Endothelial cell of umbilical vein (primary cell): ENCODE measurements at regions not wholly inside any gene's neighbourhood (a gene's known extent, or its start where the extent isn't known, plus 50 kb on each side); places are given as distances from the start of the nearest gene placed in this dataset.

Experiments
- BruUV-seq: library from RNA; stranded (reverse); fragments of 400-500 nt; replicated peaks from 2 replicates; lab custom pipeline; 2021; lab: Mats Ljungman, UMichigan
- CTCF ChIA-PET: fragments of 300-600, 350-600 bp; sonication (Branson Sonifier 250); formaldehyde crosslinking; loops from one replicate; lab custom pipeline; 2021; ENCODE audit warnings: antibody characterized with exemption, inconsistent platforms; lab: Charles Lee
- POLR2A ChIA-PET: fragments of 300-600, 350-600 bp; sonication (Branson Sonifier 250); formaldehyde crosslinking; loops from one replicate; lab custom pipeline; 2021; ENCODE audit warnings: antibody characterized with exemption, inconsistent platforms; lab: Charles Lee
- DNase-seq: peaks from one replicate; pipeline ENCODE4 v3.0.0-alpha.2; 2011; ENCODE audit warnings: low read depth, low spot score
- FAIRE-seq: peaks from 2 replicates; lab custom pipeline; 2011; peaks lifted over from hg19 to GRCh38; lab: Jason Lieb, UNC
- H2AFZ ChIP-seq: 2 replicates; pipeline ENCODE4 v1.6.0; 2012; ENCODE audit warnings: low read depth, low read length, control low read depth, inconsistent platforms
- H3K27ac ChIP-seq: 2 replicates; pipeline ENCODE4 v1.5.1; 2011; ENCODE audit warnings: low read depth, mild to moderate bottlenecking, control low read depth, low read length, moderate library complexity; ENCODE audit not compliant: insufficient read depth
- H3K27me3 ChIP-seq, 2 experiments: 2 replicates each; pipeline versions ENCODE4 v1.6.0 to v1.6.1; 2011; ENCODE audit warnings: low read length in 2 of 2, mixed read lengths in 1 of 2; ENCODE audit not compliant: control insufficient read depth in 2 of 2, insufficient read depth in 2 of 2
- H3K36me3 ChIP-seq, 2 experiments: 2 replicates in 1 of 2; 3 replicates in 1 of 2; pipeline ENCODE4 v1.5.1; 2011; ENCODE audit warnings: low read length in 2 of 2, mild to moderate bottlenecking in 1 of 2, moderate library complexity in 1 of 2; ENCODE audit not compliant: control insufficient read depth in 2 of 2, insufficient read depth in 2 of 2; ENCODE audit errors: extremely low read depth in 1 of 2
- H3K4me1 ChIP-seq: 3 replicates; pipeline ENCODE4 v1.5.1; 2011; ENCODE audit warnings: mild to moderate bottlenecking, low read length; ENCODE audit not compliant: control insufficient read depth, insufficient read depth; ENCODE audit errors: extremely low read depth
- H3K4me2 ChIP-seq: 2 replicates; pipeline ENCODE4 v1.6.1; 2011; ENCODE audit warnings: low read length, control low read depth, mixed read lengths; ENCODE audit not compliant: insufficient read depth
- H3K4me3 ChIP-seq, 3 experiments: fragments of 200-600 bp in 1 of 3; sonication (generic), shearing (Covaris generic) in 1 of 3; replicated peaks in 1 of 3; 2 replicates each; pipeline ENCODE4 v1.5.1; 2011 to 2016; ENCODE audit warnings: control low read depth in 3 of 3, low read length in 3 of 3, mild to moderate bottlenecking in 2 of 3, inconsistent platforms in 1 of 3, low read depth in 1 of 3, moderate library complexity in 1 of 3; ENCODE audit not compliant: insufficient read depth in 1 of 3
- H3K79me2 ChIP-seq: 2 replicates; pipeline ENCODE4 v1.6.0; 2012; ENCODE audit warnings: low read length, inconsistent platforms; ENCODE audit not compliant: control insufficient read depth, insufficient read depth
- H3K9ac ChIP-seq: replicated peaks from 2 replicates; pipeline ENCODE3; 2011; ENCODE audit warnings: low read length, control low read depth; ENCODE audit not compliant: insufficient read depth; ENCODE audit errors: extremely low read depth
- H3K9me1 ChIP-seq: replicated peaks from 3 replicates; pipeline ENCODE4 v1.6.0; 2011; ENCODE audit warnings: mild to moderate bottlenecking, low read length; ENCODE audit not compliant: control insufficient read depth, insufficient read depth; ENCODE audit errors: extremely low read depth
- H3K9me3 ChIP-seq: replicated peaks from 2 replicates; pipeline ENCODE4 v1.5.1; 2012; ENCODE audit warnings: low read length, inconsistent platforms; ENCODE audit not compliant: control insufficient read depth, insufficient read depth
- H4K20me1 ChIP-seq: replicated peaks from 2 replicates; pipeline ENCODE3; 2011; ENCODE audit warnings: mild to moderate bottlenecking, low read length; ENCODE audit not compliant: control insufficient read depth, insufficient read depth; ENCODE audit errors: extremely low read depth
- EZH2 ChIP-seq: IDR thresholded peaks from 2 replicates; pipeline ENCODE4 v1.6.1; 2012; ENCODE audit warnings: borderline replicate concordance, low read depth, mild to moderate bottlenecking, moderate library complexity, low read length, inconsistent platforms; ENCODE audit not compliant: severe bottlenecking
- FOS ChIP-seq: IDR thresholded peaks from 2 replicates; pipeline ENCODE4 v1.6.1; 2011; ENCODE audit warnings: mild to moderate bottlenecking, low read length, moderate library complexity, borderline replicate concordance; ENCODE audit not compliant: insufficient read depth
- GATA2 ChIP-seq: IDR thresholded peaks from 2 replicates; pipeline ENCODE4 v1.7.0; 2011; ENCODE audit warnings: low read depth, mild to moderate bottlenecking, moderate library complexity, mixed read lengths, low read length; ENCODE audit not compliant: insufficient read length, insufficient read depth
- JUN ChIP-seq: IDR thresholded peaks from 2 replicates; pipeline ENCODE4 v1.6.1; 2011; ENCODE audit warnings: borderline replicate concordance, low read depth; ENCODE audit not compliant: insufficient read length, insufficient read depth
- MYC ChIP-seq: IDR thresholded peaks from one replicate; pipeline ENCODE4 v1.6.1; 2011; ENCODE audit warnings: mild to moderate bottlenecking, low read depth, low read length
- POLR2A ChIP-seq: IDR thresholded peaks from 2 replicates; pipeline ENCODE4 v1.6.1; 2012; ENCODE audit warnings: low read depth, mild to moderate bottlenecking, control low read depth, low read length
- POLR2AphosphoS5 ChIP-seq: IDR thresholded peaks from 2 replicates; pipeline ENCODE4 v1.6.1; 2012; ENCODE audit warnings: low read depth, mild to moderate bottlenecking, control low read depth, low read length, moderate library complexity; ENCODE audit not compliant: insufficient read depth
- dilution Hi-C: fragments of 300-500 bp; cut with MboI; formaldehyde crosslinking; loops from one replicate; pipeline ENCODE4 v1.15.0; 2019; ENCODE audit warnings: low sequenced_read_pairs; ENCODE audit not compliant: extremely low pct_ligation_motif_present
- intact Hi-C: fragments of 100-400 bp; cut with micrococcal nuclease; formaldehyde crosslinking; loops from one replicate; pipeline ENCODE4 v1.10.0; 2022
- TF ChIP-seq, protein P1 (sequence below), 2 donors: IDR thresholded peaks; 1 replicate in 1 of 2; 2 replicates in 1 of 2; pipeline ENCODE4 v1.5.1; 2011; ENCODE audit warnings: low read length in 2 of 2, mild to moderate bottlenecking in 2 of 2, moderate library complexity in 2 of 2, control low read depth in 1 of 2, inconsistent platforms in 1 of 2, low read depth in 1 of 2; ENCODE audit not compliant: insufficient read depth in 1 of 2; ENCODE audit errors: extremely low read depth in 1 of 2
- TF ChIP-seq, protein P2 (sequence below): IDR thresholded peaks from 2 replicates; pipeline ENCODE4 v1.6.1; 2011; ENCODE audit not compliant: insufficient read depth, insufficient read length

DNA sequence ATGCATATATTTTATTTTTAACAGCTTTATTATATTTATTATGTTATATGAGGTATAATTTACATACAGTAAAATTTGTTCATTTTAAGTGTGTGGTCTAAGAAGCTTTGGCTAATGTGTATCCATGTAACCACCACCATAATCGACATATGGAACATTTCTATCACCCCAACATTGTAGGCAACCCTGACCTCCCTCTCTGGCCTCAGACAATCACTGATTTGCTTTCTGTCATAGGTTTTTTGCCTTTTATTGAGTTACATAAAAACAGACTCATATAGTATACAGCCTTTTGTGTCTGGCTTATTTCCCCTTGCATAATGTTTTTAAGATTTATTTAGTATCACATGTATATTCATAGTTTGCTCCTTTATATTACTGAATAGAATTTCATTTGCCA lies 90.7 kb upstream of the KL start:
- no TSS peak for BruUV-seq
- Histone ChIP-seq H3K4me2 (no peak overlapping the region), H3K36me3 (no peaks in the 10 kb centered on the region), H3K4me3 (no peak overlapping the region), H3K9me1 (no peaks in the 10 kb centered on the region), H2AFZ (no peak overlapping the region), H3K79me2 (no peaks in the 10 kb centered on the region), H3K4me1 (no peaks in the 10 kb centered on the region), H3K27me3 (peaks cover 0 to 2% of the 10 kb centered on the region in 2 experiments), H3K27ac (no peak overlapping the region), H3K9me3 (no peaks in the 10 kb centered on the region), H3K9ac (no peak overlapping the region), H4K20me1 (no peaks in the 10 kb centered on the region)
- DNase-seq (no peak), FAIRE-seq (no peak)
- dilution Hi-C loops = no loop called here
- POLR2A ChIA-PET = no interaction called here
- TF ChIP-seq POLR2AphosphoS5 (no peak), FOS (no peak)
- TF ChIP-seq, protein P1, sequence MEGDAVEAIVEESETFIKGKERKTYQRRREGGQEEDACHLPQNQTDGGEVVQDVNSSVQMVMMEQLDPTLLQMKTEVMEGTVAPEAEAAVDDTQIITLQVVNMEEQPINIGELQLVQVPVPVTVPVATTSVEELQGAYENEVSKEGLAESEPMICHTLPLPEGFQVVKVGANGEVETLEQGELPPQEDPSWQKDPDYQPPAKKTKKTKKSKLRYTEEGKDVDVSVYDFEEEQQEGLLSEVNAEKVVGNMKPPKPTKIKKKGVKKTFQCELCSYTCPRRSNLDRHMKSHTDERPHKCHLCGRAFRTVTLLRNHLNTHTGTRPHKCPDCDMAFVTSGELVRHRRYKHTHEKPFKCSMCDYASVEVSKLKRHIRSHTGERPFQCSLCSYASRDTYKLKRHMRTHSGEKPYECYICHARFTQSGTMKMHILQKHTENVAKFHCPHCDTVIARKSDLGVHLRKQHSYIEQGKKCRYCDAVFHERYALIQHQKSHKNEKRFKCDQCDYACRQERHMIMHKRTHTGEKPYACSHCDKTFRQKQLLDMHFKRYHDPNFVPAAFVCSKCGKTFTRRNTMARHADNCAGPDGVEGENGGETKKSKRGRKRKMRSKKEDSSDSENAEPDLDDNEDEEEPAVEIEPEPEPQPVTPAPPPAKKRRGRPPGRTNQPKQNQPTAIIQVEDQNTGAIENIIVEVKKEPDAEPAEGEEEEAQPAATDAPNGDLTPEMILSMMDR (IDR thresholded peaks at IDR 0.05; ENCODE audit: extremely low read depth in 1 of 2, insufficient read depth in 1 of 2, low read depth in 1 of 2, low read length in 2 of 2) = no peak
- intact Hi-C loops = no loop called here
- CTCF ChIA-PET = interaction anchor here (0.5 to 2.2 kb wide), 5 partner anchors 10 to 176 kb away, joined by 3 to 6 read pairs (median 3); no protein-coding TSS in a partner anchor

DNA sequence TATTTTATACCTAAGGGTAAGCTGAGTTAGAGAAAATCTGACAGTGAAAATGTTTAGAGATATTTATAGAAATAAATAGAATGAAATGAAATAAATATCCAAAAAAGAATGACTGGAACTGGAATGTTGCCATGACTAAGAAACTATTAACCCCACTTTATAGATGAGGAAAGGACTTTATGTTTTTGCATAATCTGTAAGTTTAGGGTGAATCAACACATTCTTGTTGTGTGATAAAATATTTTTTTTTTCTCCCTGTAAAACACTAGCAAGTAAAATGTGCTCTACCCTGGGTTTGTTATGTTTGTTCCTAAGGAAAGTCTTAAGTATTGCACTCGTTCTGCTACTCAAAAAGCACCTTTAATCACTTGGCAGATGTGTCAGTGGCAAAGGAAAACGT lies 83.8 kb upstream of the KL start:
- no peaks in the 10 kb centered on the region for H3K79me2 ChIP-seq
- no peaks in the 10 kb centered on the region for H3K36me3 ChIP-seq
- no peak for TF ChIP-seq EZH2
- TF ChIP-seq GATA2 = no peak
- no peak for TF ChIP-seq POLR2AphosphoS5
- TF ChIP-seq, protein P1 (IDR thresholded peaks at IDR 0.05; ENCODE audit: extremely low read depth in 1 of 2, insufficient read depth in 1 of 2, low read depth in 1 of 2, low read length in 2 of 2) = no peak
- TF ChIP-seq MYC = no peak
- TF ChIP-seq POLR2A = no peak
- no peak for TF ChIP-seq FOS
- TF ChIP-seq, protein P2, sequence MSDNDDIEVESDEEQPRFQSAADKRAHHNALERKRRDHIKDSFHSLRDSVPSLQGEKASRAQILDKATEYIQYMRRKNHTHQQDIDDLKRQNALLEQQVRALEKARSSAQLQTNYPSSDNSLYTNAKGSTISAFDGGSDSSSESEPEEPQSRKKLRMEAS = no peak
- TF ChIP-seq JUN = no peak
- FAIRE-seq (no peak), DNase-seq (no peak)
- no TSS peak for BruUV-seq
- no peak overlapping the region for H3K4me3 ChIP-seq
- no peak overlapping the region for H3K9ac ChIP-seq
- intact Hi-C loops = no loop called here
- no peak overlapping the region for H2AFZ ChIP-seq
- no peak overlapping the region for H3K4me2 ChIP-seq
- ChIA-PET CTCF (interaction anchor here (1.7 kb wide), 1 partner anchor 9 kb away, joined by 6 read pairs; no protein-coding TSS in a partner anchor), POLR2A (no interaction called here)
- H3K9me1 ChIP-seq = no peaks in the 10 kb centered on the region
- H3K4me1 ChIP-seq = no peaks in the 10 kb centered on the region
- H3K9me3 ChIP-seq = no peaks in the 10 kb centered on the region
- peaks cover 9 to 26% of the 10 kb centered on the region in 2 experiments for H3K27me3 ChIP-seq
- H4K20me1 ChIP-seq = no peaks in the 10 kb centered on the region
- no peak overlapping the region for H3K27ac ChIP-seq
- dilution Hi-C loops = no loop called here
